Activated CD4-positive, alpha-beta T cell treated with anti-CD3 and anti-CD28 coated beads, Interleukin-2, amount 50 U/mL, for 16 hours (primary cell): ENCODE measurements at regions not wholly inside any gene's neighbourhood (a gene's known extent, or its start where the extent isn't known, plus 50 kb on each side); places are given as distances from the start of the nearest gene placed in this dataset.
"Not testable (repeated sequence)": the region's sequence is repeated elsewhere in the genome, so short reads cannot be mapped to it uniquely, and the experiment has no call there.

Experiments
- DNase-seq: peaks from one replicate; pipeline ENCODE4 v3.0.0-alpha.2; 2020

GRCh38 chr14:84040101-84040500 lies 1489.8 kb upstream of the FLRT2 start:
- DNase-seq: no peak

- DNase-seq: no peak
These were observed 1488.5 kb upstream of the FLRT2 start for GRCh38 chr14:84041421-84041820.

- no peak for DNase-seq
These were observed 1487.0 kb upstream of the FLRT2 start for GRCh38 chr14:84042992-84043391.

GRCh38 chr14:84064316-84065125 lies 1465.4 kb upstream of the FLRT2 start:
- DNase-seq: no peak

- DNase-seq: no peak
These were observed 1464.1 kb upstream of the FLRT2 start for GRCh38 chr14:84065811-84066210.

- DNase-seq: no peak
These were observed 1461.7 kb upstream of the FLRT2 start for GRCh38 chr14:84068288-84068687.

- no peak for DNase-seq
These were observed 1458.9 kb upstream of the FLRT2 start for GRCh38 chr14:84071061-84071460.

GRCh38 chr14:84074626-84075025 lies 1455.3 kb upstream of the FLRT2 start:
- no peak for DNase-seq

- DNase-seq: no peak
These were observed 1449.0 kb upstream of the FLRT2 start for GRCh38 chr14:84080944-84081343.

- no peak for DNase-seq
These were observed 1445.8 kb upstream of the FLRT2 start for GRCh38 chr14:84084056-84084630.

GRCh38 chr14:84085493-84085892 lies 1444.5 kb upstream of the FLRT2 start:
- no peak for DNase-seq

GRCh38 chr14:84086714-84087113 lies 1443.2 kb upstream of the FLRT2 start:
- DNase-seq: no peak

- DNase-seq: no peak
These were observed 1441.9 kb upstream of the FLRT2 start for GRCh38 chr14:84087986-84088531.

GRCh38 chr14:84090837-84091236 lies 1439.1 kb upstream of the FLRT2 start:
- no peak for DNase-seq

- DNase-seq: no peak
These were observed 1434.3 kb upstream of the FLRT2 start for GRCh38 chr14:84095681-84096080.

- DNase-seq: no peak
These were observed 1431.7 kb upstream of the FLRT2 start for GRCh38 chr14:84098261-84098660.

GRCh38 chr14:84099560-84099959 lies 1430.4 kb upstream of the FLRT2 start:
- DNase-seq: not testable (repeated sequence)

GRCh38 chr14:84107835-84108343 lies 1422.1 kb upstream of the FLRT2 start:
- no peak for DNase-seq

- DNase-seq: no peak
These were observed 1421.0 kb upstream of the FLRT2 start for GRCh38 chr14:84108746-84109457.

- DNase-seq: no peak
These were observed 1417.4 kb upstream of the FLRT2 start for GRCh38 chr14:84112589-84112988.

GRCh38 chr14:84125676-84126075 lies 1404.3 kb upstream of the FLRT2 start:
- DNase-seq: no peak

- DNase-seq: no peak
These were observed 1402.4 kb upstream of the FLRT2 start for GRCh38 chr14:84127495-84127894.

- DNase-seq: no peak
These were observed 1401.9 kb upstream of the FLRT2 start for GRCh38 chr14:84128050-84128449.

- no peak for DNase-seq
These were observed 1400.9 kb upstream of the FLRT2 start for GRCh38 chr14:84129007-84129406.
